Body of pancreas (tissue), 4 donors: ENCODE measurements at regions not wholly inside any gene's neighbourhood (a gene's known extent, or its start where the extent isn't known, plus 50 kb on each side); places are given as distances from the start of the nearest gene placed in this dataset.

ENCODE experiments used
- POLR2A ChIP-seq, 3 donors: fragments of 450-650 bp; IDR thresholded peaks; one replicate each; pipeline ENCODE4 v1.6.1; 2016; ENCODE audit warnings: antibody characterized with exemption in 3 of 3, mild to moderate bottlenecking in 2 of 3
- TF ChIP-seq, protein P1 (sequence below), 7 experiments: fragments of 450-650 bp in 4 of 7; fragments of 200-600 bp in 3 of 7; sonication (generic) in 3 of 7; IDR thresholded peaks; one replicate each; pipeline ENCODE4 v1.5.1; 2016 to 2019; ENCODE audit warnings: antibody characterized with exemption in 7 of 7

DNA sequence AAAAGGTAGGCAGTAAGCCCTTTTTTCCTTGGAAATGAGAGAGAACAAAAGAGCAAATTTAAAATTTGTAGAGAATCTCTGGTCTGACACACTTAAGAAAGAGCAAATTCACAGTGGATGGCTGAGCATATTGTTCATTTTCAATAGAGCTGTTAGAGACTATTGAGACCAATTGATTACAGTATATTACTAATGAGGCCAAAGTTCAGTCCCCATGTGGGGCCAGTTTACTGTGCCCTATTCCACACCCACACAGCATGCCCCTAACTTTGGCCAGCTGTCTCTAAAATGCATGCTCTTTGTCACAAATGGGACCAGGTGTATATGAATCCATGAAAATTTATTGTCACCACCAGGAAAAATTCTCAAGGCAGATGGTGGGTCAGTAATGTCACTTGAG is 470.5 kb downstream of the PCDH7 start:
- TF ChIP-seq, protein P1, sequence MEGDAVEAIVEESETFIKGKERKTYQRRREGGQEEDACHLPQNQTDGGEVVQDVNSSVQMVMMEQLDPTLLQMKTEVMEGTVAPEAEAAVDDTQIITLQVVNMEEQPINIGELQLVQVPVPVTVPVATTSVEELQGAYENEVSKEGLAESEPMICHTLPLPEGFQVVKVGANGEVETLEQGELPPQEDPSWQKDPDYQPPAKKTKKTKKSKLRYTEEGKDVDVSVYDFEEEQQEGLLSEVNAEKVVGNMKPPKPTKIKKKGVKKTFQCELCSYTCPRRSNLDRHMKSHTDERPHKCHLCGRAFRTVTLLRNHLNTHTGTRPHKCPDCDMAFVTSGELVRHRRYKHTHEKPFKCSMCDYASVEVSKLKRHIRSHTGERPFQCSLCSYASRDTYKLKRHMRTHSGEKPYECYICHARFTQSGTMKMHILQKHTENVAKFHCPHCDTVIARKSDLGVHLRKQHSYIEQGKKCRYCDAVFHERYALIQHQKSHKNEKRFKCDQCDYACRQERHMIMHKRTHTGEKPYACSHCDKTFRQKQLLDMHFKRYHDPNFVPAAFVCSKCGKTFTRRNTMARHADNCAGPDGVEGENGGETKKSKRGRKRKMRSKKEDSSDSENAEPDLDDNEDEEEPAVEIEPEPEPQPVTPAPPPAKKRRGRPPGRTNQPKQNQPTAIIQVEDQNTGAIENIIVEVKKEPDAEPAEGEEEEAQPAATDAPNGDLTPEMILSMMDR (IDR thresholded peaks at IDR 0.05): no peak
- no peak for TF ChIP-seq POLR2A (IDR thresholded peaks at IDR 0.05)
